ENCODE measurements at regions not wholly inside any gene's neighbourhood (a gene's known extent, or its start where the extent isn't known, plus 50 kb on each side); places are given as distances from the start of the nearest gene placed in this dataset.

DNA sequence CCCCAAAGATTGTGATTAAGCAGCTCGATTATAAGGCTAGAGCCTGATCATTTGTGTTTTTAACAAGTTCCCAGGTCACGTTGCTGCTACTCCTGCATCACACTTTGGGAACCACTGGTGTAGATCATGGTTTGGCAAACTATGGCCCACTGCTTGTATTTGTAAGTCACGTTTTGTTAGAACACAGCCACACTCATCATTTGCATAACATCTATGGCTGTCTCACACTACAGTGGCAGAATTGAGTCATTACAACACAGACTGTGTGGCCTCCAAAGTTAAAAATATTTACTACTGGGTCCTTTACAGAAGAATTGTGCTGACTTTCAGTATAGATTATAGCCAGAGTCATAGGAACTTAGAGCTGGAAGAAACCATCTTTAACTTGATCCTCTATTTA is 515.3 kb upstream of the PSMD7 start:
- Mint-ChIP-seq H3K4me3 (no peak overlapping the region), H3K9me3 (peaks cover 9 to 20% of the 10 kb centered on the region in 2 donors), H3K27me3 (no peaks in the 10 kb centered on the region), H3K27ac (no peak overlapping the region), H3K4me1 (no peaks in the 10 kb centered on the region)
- no peak for ATAC-seq
- no peak for DNase-seq

DNA sequence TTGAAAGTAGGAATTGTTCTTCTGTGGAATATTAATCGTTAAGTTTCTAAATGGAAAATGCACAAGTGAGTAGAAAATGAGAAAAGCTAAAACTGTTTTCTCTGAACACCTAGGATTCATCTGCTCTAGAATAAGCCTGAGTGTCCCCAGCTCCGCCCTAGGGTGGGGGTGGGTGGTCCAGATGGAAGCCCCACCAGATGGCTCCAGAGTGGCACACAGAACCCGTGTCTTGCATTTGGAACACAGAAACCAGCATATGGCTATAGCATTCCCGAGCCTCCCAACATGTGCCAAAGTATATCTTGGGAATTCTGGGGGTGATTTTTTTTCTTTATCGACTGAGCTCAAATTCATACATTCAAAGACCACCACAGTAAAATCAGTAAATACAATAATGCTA is 517.7 kb upstream of the PSMD7 start:
- ATAC-seq (no peak), DNase-seq (no peak)
- H3K4me3 Mint-ChIP-seq, result no peak overlapping the region
- peaks cover 2 to 5% of the 10 kb centered on the region in 2 donors for H3K9me3 Mint-ChIP-seq
- no peaks in the 10 kb centered on the region for H3K27me3 Mint-ChIP-seq
- H3K4me1 Mint-ChIP-seq, result no peaks in the 10 kb centered on the region
- H3K27ac Mint-ChIP-seq, result no peak overlapping the region

DNA sequence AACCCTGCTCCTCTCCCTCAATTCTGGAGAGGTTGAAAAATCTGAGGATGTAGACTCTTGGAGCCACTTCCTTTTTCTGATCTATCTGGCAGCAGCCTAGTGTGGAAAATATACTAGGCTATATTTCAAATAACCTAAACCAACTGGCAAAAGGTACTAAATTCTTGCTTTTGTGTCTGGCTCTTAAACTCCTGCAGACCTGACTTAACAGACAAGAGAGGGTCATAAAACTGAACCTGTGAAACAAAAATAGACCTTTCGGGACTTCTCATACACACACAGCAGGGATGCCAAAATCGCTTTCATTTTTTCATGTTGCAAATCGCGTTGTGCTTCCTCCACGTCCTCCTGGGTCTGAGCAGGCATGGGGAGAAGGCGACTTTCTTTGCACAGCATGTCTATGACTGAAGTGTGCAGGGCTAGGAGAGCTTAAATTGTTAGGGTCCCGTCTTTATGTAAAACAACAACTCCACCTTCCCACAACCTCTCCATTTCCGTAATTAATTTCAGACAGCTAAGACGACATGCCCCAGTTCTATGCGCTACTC is 520.7 kb upstream of the PSMD7 start:
- DNase-seq, result no peak
- Mint-ChIP-seq H3K9me3 (no peaks in the 10 kb centered on the region), H3K27me3 (no peaks in the 10 kb centered on the region), H3K4me3 (no peak overlapping the region), H3K4me1 (no peaks in the 10 kb centered on the region), H3K27ac (no peak overlapping the region)
- ATAC-seq, result no peak

DNA sequence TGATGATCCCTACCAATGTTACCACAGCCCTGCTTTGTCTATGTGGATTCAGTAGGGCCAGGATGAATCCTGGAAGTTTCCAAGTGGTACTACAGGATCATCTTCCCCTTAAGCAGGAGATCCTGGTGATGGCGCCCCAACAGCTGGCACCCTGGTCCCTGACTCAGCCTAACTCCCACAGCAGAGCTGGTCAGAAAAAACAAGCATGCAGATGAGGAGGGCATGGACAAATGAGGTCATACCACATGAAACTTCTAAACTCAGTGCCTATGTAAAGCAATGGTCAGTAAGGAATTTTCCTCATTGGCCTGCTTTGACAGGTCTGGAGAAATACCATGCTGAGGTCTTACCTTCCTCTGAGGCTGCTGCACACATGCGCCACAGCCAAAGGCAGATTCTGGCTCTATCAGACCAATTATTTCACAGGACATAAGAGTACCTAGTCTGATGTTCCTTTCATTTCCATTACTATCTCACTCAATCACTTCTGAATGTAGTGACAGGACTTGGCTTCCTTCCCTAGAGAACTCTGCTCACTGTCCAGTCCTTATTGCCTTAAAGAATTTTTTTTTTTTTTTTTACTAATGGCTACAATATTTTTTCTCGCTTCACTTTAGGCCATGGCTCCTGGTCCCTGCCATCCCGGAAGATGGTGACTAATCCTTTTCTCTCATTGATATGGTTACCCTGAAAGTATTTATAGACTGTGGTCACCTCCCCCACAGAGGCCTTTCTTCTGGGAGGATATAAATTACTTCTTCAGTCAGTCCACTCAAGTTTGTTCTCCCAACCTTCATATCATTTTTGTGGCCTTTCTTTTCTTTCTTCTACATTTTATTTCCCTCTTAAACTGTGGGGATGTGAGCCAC is 525.2 kb upstream of the PSMD7 start:
- no peaks in the 10 kb centered on the region for H3K27me3 Mint-ChIP-seq
- DNase-seq (no peak), ATAC-seq (no peak)

DNA sequence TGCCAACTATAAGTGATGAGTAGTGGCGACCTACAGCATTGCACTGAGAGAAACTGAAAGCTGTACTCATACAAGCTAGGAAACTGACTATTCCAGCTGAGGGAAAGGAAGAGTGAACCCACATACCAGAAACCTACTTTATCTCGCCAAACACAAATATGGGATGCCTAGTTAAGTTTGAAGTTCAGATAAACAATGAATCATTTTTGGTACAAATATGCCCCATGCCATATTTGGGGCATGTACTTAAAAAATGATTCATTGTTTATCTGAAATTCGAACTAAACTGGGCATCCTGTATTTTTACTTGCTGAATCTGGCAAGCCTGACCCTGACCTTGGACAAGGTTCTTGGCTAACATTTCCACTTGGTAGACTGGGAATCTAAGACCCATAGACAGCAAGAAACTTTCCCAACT is 527.8 kb upstream of the PSMD7 start:
- Mint-ChIP-seq H3K9me3 (peaks cover 0 to 4% of the 10 kb centered on the region in 2 donors), H3K4me3 (no peak overlapping the region), H3K4me1 (no peaks in the 10 kb centered on the region), H3K27me3 (no peaks in the 10 kb centered on the region), H3K27ac (no peak overlapping the region)
- DNase-seq (no peak), ATAC-seq (no peak)

More for the DNA sequence above, 525.2 kb upstream of the PSMD7 start:
- no peak overlapping the region for H3K4me3 Mint-ChIP-seq
- no peaks in the 10 kb centered on the region for H3K4me1 Mint-ChIP-seq
- H3K27ac Mint-ChIP-seq, result no peak overlapping the region
- H3K9me3 Mint-ChIP-seq, result no peaks in the 10 kb centered on the region

DNA sequence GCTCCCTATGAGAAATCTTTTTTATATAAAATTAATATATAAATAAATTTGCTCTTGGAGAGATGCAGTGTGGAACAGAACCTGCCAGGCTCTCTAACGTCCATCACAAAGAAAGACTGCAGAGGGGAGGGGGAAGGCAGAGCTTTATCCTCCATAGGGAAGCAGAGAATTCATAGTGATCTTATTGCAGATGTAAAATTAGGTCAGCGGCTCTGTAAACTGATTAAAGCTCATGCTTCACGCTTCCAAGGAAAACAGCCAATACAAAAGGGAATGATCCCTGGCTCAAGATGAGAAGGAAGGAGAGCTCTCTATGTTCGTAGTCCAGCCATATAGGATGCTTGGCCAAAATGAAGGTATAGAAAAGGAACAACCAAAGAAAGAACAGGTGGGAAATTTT is 532.3 kb upstream of the PSMD7 start:
- Mint-ChIP-seq H3K9me3 (peaks cover 9 to 21% of the 10 kb centered on the region in 2 donors), H3K4me3 (no peak overlapping the region)

DNA sequence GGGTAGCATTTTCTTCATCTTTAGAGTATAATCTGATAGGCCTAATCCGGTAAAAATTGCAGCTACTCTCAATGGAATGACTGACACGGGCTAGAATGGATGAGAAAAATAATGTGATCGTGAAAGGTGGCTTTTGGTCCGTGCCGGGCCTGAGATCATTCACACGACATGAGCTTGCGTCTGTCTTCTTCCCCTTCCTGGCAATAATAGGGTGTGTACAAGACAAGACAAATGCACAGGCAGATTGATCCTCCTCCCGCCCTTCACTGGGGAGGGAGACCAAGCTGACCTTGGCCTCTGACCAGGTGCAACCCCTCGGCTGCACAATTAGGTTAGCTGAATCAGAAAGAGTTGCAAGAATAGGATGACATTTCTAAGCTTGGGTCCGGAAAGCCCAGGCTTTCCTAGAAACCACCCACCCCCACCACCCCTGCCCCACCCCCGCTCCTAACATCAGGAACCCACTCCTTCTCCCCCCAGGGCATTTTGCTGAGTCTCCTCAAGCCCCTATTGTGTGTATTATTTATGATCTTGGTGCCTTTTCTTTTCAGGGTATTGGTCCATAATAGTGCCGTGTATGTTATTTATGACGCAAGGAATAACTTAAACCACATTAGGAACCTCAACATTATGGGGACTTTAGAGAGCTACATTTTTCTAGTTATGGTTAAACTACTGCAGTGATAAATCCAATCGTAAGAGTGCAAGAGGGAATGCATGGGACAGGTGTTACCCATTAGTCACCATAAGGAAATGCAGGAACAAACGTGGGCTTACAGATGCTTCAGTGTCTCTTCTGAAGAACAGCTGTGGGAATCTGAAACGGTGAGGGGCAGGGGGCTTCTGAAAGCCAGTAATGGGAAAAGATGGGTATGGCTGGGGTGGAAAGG is 540.1 kb upstream of the PSMD7 start:
- no peak for DNase-seq
- no peak overlapping the region for H3K27ac Mint-ChIP-seq
- ATAC-seq, result no peak
- H3K4me3 Mint-ChIP-seq, result no peak overlapping the region
- H3K9me3 Mint-ChIP-seq, result peaks cover 0 to 20% of the 10 kb centered on the region in 2 donors
- no peaks in the 10 kb centered on the region for H3K27me3 Mint-ChIP-seq
- H3K4me1 Mint-ChIP-seq, result no peaks in the 10 kb centered on the region

More for the DNA sequence above, 532.3 kb upstream of the PSMD7 start:
- ATAC-seq (no peak), DNase-seq (no peak)
- Mint-ChIP-seq H3K27ac (no peak overlapping the region), H3K27me3 (no peaks in the 10 kb centered on the region), H3K4me1 (no peaks in the 10 kb centered on the region)

DNA sequence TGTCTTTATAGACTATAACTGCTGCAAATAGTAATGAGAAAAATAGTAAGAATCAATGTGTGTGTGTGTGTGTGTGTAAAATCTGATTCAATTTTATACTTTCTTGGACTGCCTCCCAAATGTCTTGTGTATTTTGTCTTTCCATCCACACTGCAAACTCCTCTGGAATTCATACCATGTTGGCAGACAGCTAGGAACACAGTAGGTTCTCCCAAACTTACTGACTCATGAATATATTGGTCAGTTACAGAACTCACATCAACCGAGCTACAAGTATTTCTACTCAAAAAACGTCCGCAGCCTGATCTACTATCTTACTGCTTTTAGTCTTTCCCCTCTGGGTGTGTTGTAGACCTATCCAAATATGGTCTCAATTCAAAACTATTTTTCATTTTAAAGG is 542.7 kb upstream of the PSMD7 start:
- Mint-ChIP-seq H3K4me3 (no peak overlapping the region), H3K4me1 (no peaks in the 10 kb centered on the region), H3K27me3 (no peaks in the 10 kb centered on the region), H3K9me3 (peaks cover 7 to 13% of the 10 kb centered on the region in 2 donors), H3K27ac (no peak overlapping the region)
- DNase-seq (no peak), ATAC-seq (no peak)

DNA sequence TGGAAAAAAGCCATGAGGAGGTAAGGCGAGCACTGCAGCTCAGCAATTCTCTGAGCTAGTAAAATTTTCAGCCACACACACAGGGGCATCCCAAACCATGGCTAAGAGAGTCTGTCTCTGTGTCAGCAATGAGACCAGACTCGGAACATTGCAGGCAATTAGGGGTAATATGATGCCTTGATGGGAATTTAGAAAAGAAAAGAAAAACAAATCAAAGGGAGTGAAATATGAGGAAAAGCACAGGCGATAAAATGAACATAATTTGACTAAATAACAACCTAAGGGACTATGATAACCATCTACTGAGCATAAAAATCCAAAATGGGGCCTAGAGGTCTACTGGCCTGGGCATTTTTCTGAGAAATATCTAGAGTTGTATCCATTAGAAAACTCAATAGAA is 546.0 kb upstream of the PSMD7 start:
- Mint-ChIP-seq H3K9me3 (peaks cover 6 to 8% of the 10 kb centered on the region in 2 donors), H3K4me1 (no peaks in the 10 kb centered on the region), H3K27me3 (no peaks in the 10 kb centered on the region), H3K4me3 (no peak overlapping the region), H3K27ac (no peak overlapping the region)
- DNase-seq (no peak), ATAC-seq (no peak)

DNA sequence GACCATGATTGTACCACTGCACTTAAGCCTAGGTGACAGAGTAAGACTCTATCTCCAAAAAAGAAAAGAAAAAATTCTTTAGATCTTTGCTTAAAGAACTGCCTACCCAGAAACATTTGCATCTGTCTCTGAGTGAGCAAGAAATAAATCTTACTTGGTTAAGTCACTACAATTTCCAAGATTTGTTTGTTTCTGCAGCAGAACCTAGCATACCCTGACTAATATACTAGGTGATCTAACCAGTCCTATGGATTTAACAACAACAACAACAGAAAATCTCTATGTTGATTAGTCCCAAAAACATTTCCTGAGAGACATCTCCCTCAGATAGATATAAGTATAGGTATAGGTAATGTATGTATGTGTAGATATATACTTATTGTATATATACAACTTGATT is 549.3 kb upstream of the PSMD7 start:
- DNase-seq (no peak), ATAC-seq (no peak)
- no peaks in the 10 kb centered on the region for H3K27me3 Mint-ChIP-seq
- no peak overlapping the region for H3K4me3 Mint-ChIP-seq
- H3K4me1 Mint-ChIP-seq, result no peaks in the 10 kb centered on the region
- H3K27ac Mint-ChIP-seq, result no peak overlapping the region
- peaks cover 13 to 18% of the 10 kb centered on the region in 2 donors for H3K9me3 Mint-ChIP-seq

DNA sequence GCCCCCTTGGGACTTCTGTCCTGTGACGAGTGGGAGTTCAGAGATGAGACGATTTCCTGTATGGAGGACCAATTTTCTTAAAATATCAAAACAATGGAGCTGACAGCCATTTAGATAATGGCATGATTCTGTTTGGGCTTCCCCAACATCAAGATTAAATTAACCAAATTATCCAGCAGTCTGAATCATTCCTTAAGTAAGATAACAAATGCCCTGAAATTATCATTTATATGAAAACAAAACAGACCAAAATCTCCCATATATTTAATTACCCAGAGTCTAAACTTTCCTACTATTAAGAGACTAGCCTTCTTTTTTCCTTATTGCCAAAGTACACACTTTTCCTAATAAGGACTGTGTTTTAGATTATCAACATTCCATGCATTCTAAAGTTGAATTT is 550.1 kb upstream of the PSMD7 start:
- Mint-ChIP-seq H3K4me1 (no peaks in the 10 kb centered on the region), H3K27me3 (no peaks in the 10 kb centered on the region), H3K27ac (no peak overlapping the region), H3K9me3 (peaks cover 13 to 18% of the 10 kb centered on the region in 2 donors), H3K4me3 (no peak overlapping the region)
- no peak for ATAC-seq
- no peak for DNase-seq

DNA sequence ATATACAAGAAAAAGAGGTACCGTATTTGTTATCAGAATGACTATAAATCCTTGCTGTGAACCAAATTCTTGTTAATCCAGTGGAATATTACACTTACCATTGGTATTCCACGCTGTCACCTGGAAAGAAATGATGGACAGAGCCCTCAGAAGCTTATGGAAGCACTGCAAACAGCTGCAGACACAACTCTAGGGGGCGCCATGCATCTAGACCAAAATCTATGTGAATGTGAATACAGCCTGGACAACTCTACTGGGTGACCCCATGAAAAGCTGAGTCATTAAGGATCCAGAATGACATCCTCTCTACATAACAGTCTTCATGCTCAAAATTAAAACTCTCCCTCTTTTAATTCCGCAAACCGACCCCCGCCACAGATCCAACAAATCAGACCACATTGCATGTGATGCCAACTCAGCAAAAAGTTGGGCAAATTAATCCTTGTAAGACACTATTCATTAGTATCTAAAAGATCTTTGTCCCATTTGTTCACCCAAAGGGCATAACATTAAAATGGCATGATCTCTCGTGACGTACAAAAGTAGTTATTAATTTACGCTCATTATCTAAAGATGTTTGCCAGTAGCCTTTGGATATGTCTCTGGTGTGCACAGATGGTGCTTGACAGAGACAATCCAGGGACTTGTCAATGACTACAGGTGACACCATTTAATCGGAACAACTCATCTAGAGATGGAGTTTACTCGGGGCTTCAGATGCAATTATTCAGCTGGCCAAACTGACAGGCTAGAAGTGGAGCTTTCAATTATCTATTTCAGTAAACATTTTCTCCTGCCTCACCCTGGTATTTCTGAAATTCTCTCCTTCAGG is 552.7 kb upstream of the PSMD7 start:
- no peak overlapping the region for H3K27ac Mint-ChIP-seq
- DNase-seq (no peak), ATAC-seq (no peak)
- H3K9me3 Mint-ChIP-seq, result peaks cover 5 to 23% of the 10 kb centered on the region in 2 donors
- no peaks in the 10 kb centered on the region for H3K4me1 Mint-ChIP-seq
- no peak overlapping the region for H3K4me3 Mint-ChIP-seq
- H3K27me3 Mint-ChIP-seq, result peaks cover 4% of the 10 kb centered on the region

DNA sequence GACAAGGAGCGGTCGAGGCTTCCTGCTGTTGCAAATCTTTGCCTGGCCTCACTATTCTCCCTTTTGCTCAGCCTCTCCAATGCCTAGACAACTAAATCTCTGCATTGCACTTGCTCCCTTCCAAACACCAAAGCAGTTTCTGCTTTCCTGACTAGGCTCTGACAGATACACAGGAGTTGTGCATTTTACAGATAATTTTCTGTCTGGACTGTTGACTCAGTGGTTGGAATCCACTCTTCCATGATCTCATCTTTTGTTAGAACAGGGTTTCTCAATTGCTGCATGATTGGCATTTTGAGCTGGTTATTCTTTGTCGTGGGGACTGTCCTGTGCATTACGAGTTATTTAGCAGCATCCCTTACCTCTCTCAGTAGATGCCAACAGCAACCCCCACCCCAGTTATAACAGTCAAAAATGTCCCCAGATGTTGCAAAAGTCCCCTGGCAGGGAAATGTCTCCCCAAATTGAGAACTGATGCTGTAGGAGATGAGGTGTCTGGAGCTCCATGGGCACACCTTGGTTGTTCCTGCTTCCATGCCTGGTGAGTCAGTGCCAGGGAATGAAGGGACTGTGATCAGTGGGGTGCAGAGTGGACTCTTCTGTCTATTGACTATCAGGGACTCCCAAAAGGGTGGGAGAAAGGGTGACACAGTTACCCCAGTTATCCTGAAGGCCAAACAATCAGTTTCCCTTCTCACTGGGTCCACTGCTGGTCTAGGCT is 557.4 kb upstream of the PSMD7 start:
- Mint-ChIP-seq H3K4me1 (peaks cover 12% of the 10 kb centered on the region), H3K9me3 (peaks cover 12 to 31% of the 10 kb centered on the region in 2 donors), H3K27me3 (peaks cover 27% of the 10 kb centered on the region), H3K27ac (peak overlapping the region in 1 of 2 donors; percentile 16), H3K4me3 (no peak overlapping the region)
- DNase-seq, result no peak
- no peak for ATAC-seq

DNA sequence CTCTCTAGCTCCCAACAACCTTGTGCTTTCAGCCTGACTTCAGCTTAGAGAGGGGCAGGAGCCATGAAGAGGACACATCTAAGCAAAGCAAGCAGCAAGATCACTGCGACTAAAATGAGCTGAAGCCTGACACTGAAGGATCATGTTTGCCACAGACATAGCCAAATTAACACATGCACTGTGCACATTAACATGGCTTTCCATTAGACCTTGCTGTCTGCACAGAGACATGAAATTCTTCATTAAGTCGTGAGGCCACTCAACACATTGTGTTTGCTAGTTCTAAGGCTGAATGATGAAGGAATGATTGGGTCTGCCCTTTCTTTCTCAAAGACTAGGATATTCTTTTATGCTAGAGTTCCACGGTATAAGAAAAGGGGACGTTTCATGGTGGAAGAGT is 558.3 kb upstream of the PSMD7 start:
- Mint-ChIP-seq H3K4me1 (peaks cover 12% of the 10 kb centered on the region), H3K27ac (no peak overlapping the region), H3K9me3 (peaks cover 7 to 25% of the 10 kb centered on the region in 2 donors), H3K4me3 (no peak overlapping the region), H3K27me3 (peaks cover 27% of the 10 kb centered on the region)
- DNase-seq (no peak), ATAC-seq (no peak)

All from stimulated activated naive CD8-positive, alpha-beta T cell treated with anti-CD3 and anti-CD28 coated beads, Interleukin-15, amount 100 ng/mL, for 72 hours (primary cell).